Esophagus muscularis mucosa (tissue), 4 donors: ENCODE measurements at regions not wholly inside any gene's neighbourhood (a gene's known extent, or its start where the extent isn't known, plus 50 kb on each side); places are given as distances from the start of the nearest gene placed in this dataset.

ENCODE experiments used
- CTCF ChIP-seq, 3 experiments: fragments of 200-600 bp in 2 of 3; fragments of 450-650 bp in 1 of 3; sonication (generic) in 2 of 3; IDR thresholded peaks; one replicate each; pipeline ENCODE4 v1.5.1; 2017 to 2019; ENCODE audit warnings: antibody characterized with exemption in 3 of 3, mild to moderate bottlenecking in 2 of 3, moderate library complexity in 1 of 3
- EP300 ChIP-seq: sonication (generic); formaldehyde crosslinking; IDR thresholded peaks from one replicate; pipeline ENCODE4 v1.6.1; 2017; ENCODE audit warnings: antibody characterized with exemption
- POLR2A ChIP-seq: fragments of 450-650 bp; IDR thresholded peaks from one replicate; pipeline ENCODE4 v1.6.1; 2017; ENCODE audit warnings: antibody characterized with exemption, moderate library complexity, mild to moderate bottlenecking, low read depth
- POLR2AphosphoS5 ChIP-seq, 2 donors: sonication (generic); formaldehyde crosslinking; IDR thresholded peaks; one replicate each; pipeline ENCODE4 v1.6.1; 2017; ENCODE audit warnings: antibody characterized with exemption in 2 of 2

GRCh38 chrX:45348296-45348695, 147.6 kb upstream of the DIPK2B start:
- TF ChIP-seq CTCF (IDR thresholded peaks at IDR 0.05) = no peak
- TF ChIP-seq POLR2AphosphoS5 (IDR thresholded peaks at IDR 0.05) = no peak
- no peak for TF ChIP-seq POLR2A
- no peak for TF ChIP-seq EP300
